Liver (tissue), 8 donors: ENCODE measurements at regions not wholly inside any gene's neighbourhood (a gene's known extent, or its start where the extent isn't known, plus 50 kb on each side); places are given as distances from the start of the nearest gene placed in this dataset.
"Not testable (repeated sequence)": the region's sequence is repeated elsewhere in the genome, so short reads cannot be mapped to it uniquely, and the experiment has no call there.

Source experiments
- DNase-seq: peaks from one replicate; pipeline ENCODE4 v3.0.0-alpha.2; 2017; ENCODE audit warnings: low spot score
- H3K27ac ChIP-seq, 2 donors: one replicate each; pipeline ENCODE4 v1.7.0; 2013; ENCODE audit warnings: inconsistent platforms in 2 of 2, low read length in 2 of 2, control low read depth in 1 of 2, low read depth in 1 of 2, mild to moderate bottlenecking in 1 of 2
- H3K27me3 ChIP-seq, 4 donors: one replicate each; pipeline versions ENCODE4 v1.6.1 to v1.7.0; 2013; ENCODE audit warnings: low read length in 3 of 4, inconsistent platforms in 1 of 4, mild to moderate bottlenecking in 1 of 4, moderate library complexity in 1 of 4; ENCODE audit not compliant: control insufficient read depth in 4 of 4, insufficient read depth in 4 of 4
- H3K36me3 ChIP-seq, 4 donors: one replicate each; pipeline versions ENCODE4 v1.6.1 to v1.7.0; 2013; ENCODE audit warnings: low read length in 3 of 4, mild to moderate bottlenecking in 3 of 4, low read depth in 1 of 4, moderate library complexity in 1 of 4; ENCODE audit not compliant: control insufficient read depth in 4 of 4, insufficient read depth in 3 of 4
- H3K4me1 ChIP-seq, 4 donors: one replicate each; pipeline versions ENCODE4 v1.6.1 to v1.7.0; 2013; ENCODE audit warnings: low read length in 3 of 4, mild to moderate bottlenecking in 3 of 4, moderate library complexity in 1 of 4; ENCODE audit not compliant: control insufficient read depth in 4 of 4, insufficient read depth in 4 of 4
- H3K4me3 ChIP-seq, 3 donors: one replicate each; pipeline versions ENCODE4 v1.6.1 to v1.7.0; 2013; ENCODE audit warnings: low read length in 3 of 3, control low read depth in 1 of 3, low read depth in 1 of 3, mild to moderate bottlenecking in 1 of 3
- H3K9ac ChIP-seq, 2 donors: one replicate each; pipeline ENCODE4 v1.7.0; 2013; ENCODE audit warnings: low read length in 2 of 2, mild to moderate bottlenecking in 2 of 2, moderate library complexity in 2 of 2, control low read depth in 1 of 2, low read depth in 1 of 2
- H3K9me3 ChIP-seq, 4 donors: one replicate each; pipeline versions ENCODE4 v1.6.1 to v1.7.0; 2013; ENCODE audit warnings: low read length in 3 of 4; ENCODE audit not compliant: control insufficient read depth in 4 of 4
- ATF3 ChIP-seq: IDR thresholded peaks from 2 replicates; pipeline ENCODE4 v1.6.1; 2016; ENCODE audit warnings: antibody characterized with exemption
- CTCF ChIP-seq: fragments of 150-350 bp; IDR thresholded peaks from 2 replicates; pipeline ENCODE4 v1.5.1; 2017; ENCODE audit warnings: improper control_type of control experiment, low read depth, low read length; ENCODE audit not compliant: missing input control
- EGR1 ChIP-seq, 2 donors: IDR thresholded peaks; 2 replicates each; pipeline ENCODE4 v1.6.1; 2016 to 2018; ENCODE audit warnings: antibody characterized with exemption in 2 of 2, low read depth in 2 of 2
- FOXA1 ChIP-seq: IDR thresholded peaks from 2 replicates; pipeline ENCODE4 v1.6.1; 2016; ENCODE audit warnings: antibody characterized with exemption
- FOXA2 ChIP-seq: IDR thresholded peaks from 2 replicates; pipeline ENCODE4 v1.6.1; 2016; ENCODE audit warnings: antibody characterized with exemption
- GABPA ChIP-seq, 2 donors: IDR thresholded peaks in 1 of 2; conservative IDR thresholded peaks in 1 of 2; 2 replicates each; pipeline ENCODE4 v1.6.1; 2016; ENCODE audit warnings: antibody characterized with exemption in 2 of 2, mild to moderate bottlenecking in 1 of 2, moderate library complexity in 1 of 2
- HNF4A ChIP-seq, 2 donors: conservative IDR thresholded peaks; 2 replicates each; pipeline ENCODE4 v1.6.1; 2016; ENCODE audit warnings: antibody characterized with exemption in 2 of 2, mild to moderate bottlenecking in 2 of 2
- HNF4G ChIP-seq: IDR thresholded peaks from 2 replicates; pipeline ENCODE4 v1.6.1; 2016; ENCODE audit warnings: antibody characterized with exemption
- JUND ChIP-seq, 2 donors: IDR thresholded peaks; 2 replicates each; pipeline ENCODE4 v1.6.1; 2016; ENCODE audit warnings: antibody characterized with exemption in 2 of 2
- MAX ChIP-seq: IDR thresholded peaks from 2 replicates; pipeline ENCODE4 v1.6.1; 2016; ENCODE audit warnings: antibody characterized with exemption
- NR2F2 ChIP-seq: IDR thresholded peaks from 2 replicates; pipeline ENCODE4 v1.6.1; 2016; ENCODE audit warnings: antibody characterized with exemption
- RAD21 ChIP-seq, 2 donors: IDR thresholded peaks; 2 replicates each; pipeline ENCODE4 v1.6.1; 2016; ENCODE audit warnings: antibody characterized with exemption in 2 of 2, mild to moderate bottlenecking in 2 of 2
- RXRA ChIP-seq, 2 donors: IDR thresholded peaks; 2 replicates each; pipeline ENCODE4 v1.6.1; 2017 to 2018; ENCODE audit warnings: antibody characterized with exemption in 2 of 2, mild to moderate bottlenecking in 1 of 2
- SP1 ChIP-seq: IDR thresholded peaks from 2 replicates; pipeline ENCODE4 v1.6.1; 2018; ENCODE audit warnings: antibody characterized with exemption, mild to moderate bottlenecking
- TAF1 ChIP-seq: conservative IDR thresholded peaks from 2 replicates; pipeline ENCODE4 v1.6.1; 2016; ENCODE audit warnings: antibody characterized with exemption, mild to moderate bottlenecking
- YY1 ChIP-seq: IDR thresholded peaks from 2 replicates; pipeline ENCODE4 v1.6.1; 2016; ENCODE audit warnings: antibody characterized with exemption, mild to moderate bottlenecking
- ZBTB33 ChIP-seq: IDR thresholded peaks from 2 replicates; pipeline ENCODE4 v1.6.1; 2016; ENCODE audit warnings: antibody characterized with exemption
- WGBS: extraction: QIAGEN DNeasy Blood & Tissue Kit; methylation state at CpG from one replicate; pipeline ENCODE4 v1.1.7; 2013; 5-methylcytosine and 5-hydroxymethylcytosine counted together
- TF ChIP-seq, protein P1 (sequence below): IDR thresholded peaks from 2 replicates; pipeline ENCODE4 v1.6.1; 2016; ENCODE audit warnings: antibody characterized with exemption, mild to moderate bottlenecking
- donor health status: healthy.
- donor health status: healthy.
- donor health status: healthy.
- donor health status: healthy.
- donor health status: healthy.

DNA sequence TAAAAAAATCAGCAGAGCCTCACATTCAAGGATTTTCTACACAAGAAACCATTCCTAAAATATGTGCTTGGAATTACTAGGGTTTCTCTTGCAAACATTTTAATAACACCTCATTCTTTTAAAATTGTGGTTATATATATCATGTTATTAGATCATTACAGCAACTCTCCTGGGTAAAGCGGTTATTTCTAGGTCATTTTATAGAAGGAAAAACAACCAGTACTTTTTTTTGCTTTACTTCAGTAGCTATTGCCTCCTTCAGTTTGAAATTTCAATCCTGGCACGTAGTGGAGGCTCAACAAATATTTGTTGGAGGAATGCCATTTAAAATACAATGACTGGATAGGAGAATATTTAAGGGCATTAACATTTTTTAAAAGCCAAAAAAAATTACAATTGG lies 220.6 kb downstream of the CDRT15L2 start:
- WGBS, result 49% methylated on average over 2 of the region's 2 CpGs
- Histone ChIP-seq H3K4me3 (no peak overlapping the region), H3K36me3 (no peaks in the 10 kb centered on the region), H3K9me3 (no peaks in the 10 kb centered on the region), H3K9ac (no peak overlapping the region), H3K4me1 (no peaks in the 10 kb centered on the region), H3K27me3 (peaks cover 0 to 9% (median 2%) of the 10 kb centered on the region in 4 donors), H3K27ac (no peak overlapping the region)
- TF ChIP-seq YY1 (no peak), CTCF (no peak), ZBTB33 (no peak), GABPA (IDR thresholded peaks at IDR 0.05 in 1 of 2, conservative IDR thresholded peaks at IDR 0.05 in 1 of 2) (no peak), FOXA1 (no peak), MAX (no peak), FOXA2 (no peak), JUND (IDR thresholded peaks at IDR 0.05) (no peak), EGR1 (IDR thresholded peaks at IDR 0.05; ENCODE audit: low read depth in 2 of 2) (no peak), HNF4G (no peak), NR2F2 (no peak), RXRA (IDR thresholded peaks at IDR 0.05) (no peak), RAD21 (IDR thresholded peaks at IDR 0.05) (no peak), SP1 (no peak), TAF1 (no peak), HNF4A (conservative IDR thresholded peaks at IDR 0.05) (no peak)
- TF ChIP-seq, protein P1, sequence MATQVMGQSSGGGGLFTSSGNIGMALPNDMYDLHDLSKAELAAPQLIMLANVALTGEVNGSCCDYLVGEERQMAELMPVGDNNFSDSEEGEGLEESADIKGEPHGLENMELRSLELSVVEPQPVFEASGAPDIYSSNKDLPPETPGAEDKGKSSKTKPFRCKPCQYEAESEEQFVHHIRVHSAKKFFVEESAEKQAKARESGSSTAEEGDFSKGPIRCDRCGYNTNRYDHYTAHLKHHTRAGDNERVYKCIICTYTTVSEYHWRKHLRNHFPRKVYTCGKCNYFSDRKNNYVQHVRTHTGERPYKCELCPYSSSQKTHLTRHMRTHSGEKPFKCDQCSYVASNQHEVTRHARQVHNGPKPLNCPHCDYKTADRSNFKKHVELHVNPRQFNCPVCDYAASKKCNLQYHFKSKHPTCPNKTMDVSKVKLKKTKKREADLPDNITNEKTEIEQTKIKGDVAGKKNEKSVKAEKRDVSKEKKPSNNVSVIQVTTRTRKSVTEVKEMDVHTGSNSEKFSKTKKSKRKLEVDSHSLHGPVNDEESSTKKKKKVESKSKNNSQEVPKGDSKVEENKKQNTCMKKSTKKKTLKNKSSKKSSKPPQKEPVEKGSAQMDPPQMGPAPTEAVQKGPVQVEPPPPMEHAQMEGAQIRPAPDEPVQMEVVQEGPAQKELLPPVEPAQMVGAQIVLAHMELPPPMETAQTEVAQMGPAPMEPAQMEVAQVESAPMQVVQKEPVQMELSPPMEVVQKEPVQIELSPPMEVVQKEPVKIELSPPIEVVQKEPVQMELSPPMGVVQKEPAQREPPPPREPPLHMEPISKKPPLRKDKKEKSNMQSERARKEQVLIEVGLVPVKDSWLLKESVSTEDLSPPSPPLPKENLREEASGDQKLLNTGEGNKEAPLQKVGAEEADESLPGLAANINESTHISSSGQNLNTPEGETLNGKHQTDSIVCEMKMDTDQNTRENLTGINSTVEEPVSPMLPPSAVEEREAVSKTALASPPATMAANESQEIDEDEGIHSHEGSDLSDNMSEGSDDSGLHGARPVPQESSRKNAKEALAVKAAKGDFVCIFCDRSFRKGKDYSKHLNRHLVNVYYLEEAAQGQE, result no peak
- DNase-seq, result no peak

- no peaks in the 10 kb centered on the region for H3K4me1 ChIP-seq
- no peak overlapping the region for H3K27ac ChIP-seq
- no peak overlapping the region for H3K9ac ChIP-seq
- no peak overlapping the region for H3K4me3 ChIP-seq
- H3K27me3 ChIP-seq, result peaks cover 0 to 7% (median 0%) of the 10 kb centered on the region in 4 donors
- TF ChIP-seq ATF3 (no peak), NR2F2 (no peak), RAD21 (IDR thresholded peaks at IDR 0.05) (no peak)
- H3K9me3 ChIP-seq, result peaks cover 0 to 4% (median 1%) of the 10 kb centered on the region in 4 donors
- WGBS, result 69% methylated on average over 3 of the region's 3 CpGs
- DNase-seq, result no peak
- no peaks in the 10 kb centered on the region for H3K36me3 ChIP-seq
Observed at GRCh38 chr17:20805751-20806150, 226.2 kb downstream of the CDRT15L2 start.

- not testable (repeated sequence) for H3K4me3 ChIP-seq, H3K27ac ChIP-seq, H3K9ac ChIP-seq, DNase-seq, H3K27me3 ChIP-seq, H3K4me1 ChIP-seq, H3K9me3 ChIP-seq, H3K36me3 ChIP-seq
Observed at GRCh38 chr17:20807566-20807965, 228.0 kb downstream of the CDRT15L2 start.

DNA sequence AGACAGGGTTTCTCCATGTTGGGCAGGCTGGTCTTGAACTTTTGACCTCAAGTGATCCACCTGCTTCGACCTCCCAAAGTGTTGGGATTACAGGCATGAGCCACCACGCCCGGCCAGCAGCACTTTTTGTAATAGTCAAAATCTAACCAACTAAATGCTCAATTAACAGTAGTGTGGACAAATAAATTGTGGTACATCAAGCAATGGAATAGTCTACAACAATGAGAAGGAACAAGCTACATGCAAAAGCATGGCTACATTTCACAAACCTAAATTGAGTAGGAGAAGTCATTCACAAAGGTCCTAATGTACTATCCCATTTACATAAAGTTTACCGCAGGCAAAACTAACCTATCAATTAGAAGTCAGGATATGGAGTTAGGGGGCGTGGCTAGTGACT lies 227.4 kb downstream of the USP22 start:
- not testable (repeated sequence) for H3K27me3 ChIP-seq, H3K9ac ChIP-seq, DNase-seq, H3K4me1 ChIP-seq, H3K27ac ChIP-seq, H3K36me3 ChIP-seq, H3K9me3 ChIP-seq, H3K4me3 ChIP-seq
- WGBS, result 85% methylated on average over 5 of the region's 5 CpGs
